Natural killer cell (primary cell): ENCODE measurements at regions not wholly inside any gene's neighbourhood (a gene's known extent, or its start where the extent isn't known, plus 50 kb on each side); places are given as distances from the start of the nearest gene placed in this dataset.

Experiments used
- ATAC-seq, 3 donors: fragments of 150-1000 bp in 2 of 3; fragments of 200-7000 bp in 1 of 3; cut with Tn5 transposase; 1 replicate in 1 of 3; 2 replicates in 2 of 3; pipeline ENCODE4 v1.10.0; 2021; ENCODE audit warnings: mild to moderate bottlenecking in 2 of 3, moderate library complexity in 2 of 3
- DNase-seq, 2 donors: peaks; one replicate each; pipeline versions ENCODE4 v3.0.0 to v3.0.0-alpha.2; 2013 to 2021; ENCODE audit warnings: mixed read lengths in 1 of 2
- H3K27ac ChIP-seq: one replicate; pipeline ENCODE4 v1.5.1; 2013; ENCODE audit warnings: mild to moderate bottlenecking, low read length
- H3K27me3 ChIP-seq: one replicate; pipeline ENCODE4 v1.6.1; 2013; ENCODE audit warnings: low read length; ENCODE audit not compliant: control insufficient read depth, insufficient read depth
- H3K36me3 ChIP-seq: one replicate; pipeline ENCODE4 v1.6.1; 2013; ENCODE audit warnings: low read length; ENCODE audit not compliant: control insufficient read depth, insufficient read depth
- H3K4me1 ChIP-seq: one replicate; pipeline ENCODE4 v1.6.1; 2013; ENCODE audit warnings: low read length; ENCODE audit not compliant: control insufficient read depth, insufficient read depth
- H3K4me3 ChIP-seq: one replicate; pipeline ENCODE4 v1.5.1; 2013; ENCODE audit warnings: low read length
- H3K9me3 ChIP-seq: one replicate; pipeline ENCODE4 v1.6.1; 2013; ENCODE audit warnings: low read length; ENCODE audit not compliant: control insufficient read depth, insufficient read depth
- H3K27ac Mint-ChIP-seq, 2 donors: one replicate each; pipeline ENCODE4 v1.8.0; 2022; ENCODE audit warnings: mild to moderate bottlenecking in 2 of 2, mixed read lengths in 2 of 2, moderate library complexity in 1 of 2
- H3K27me3 Mint-ChIP-seq, 2 donors: one replicate each; pipeline ENCODE4 v1.8.0; 2022; ENCODE audit warnings: low read depth in 2 of 2, mixed read lengths in 2 of 2
- H3K36me3 Mint-ChIP-seq: one replicate; pipeline ENCODE4 v1.8.0; 2022; ENCODE audit warnings: mixed read lengths
- H3K4me1 Mint-ChIP-seq, 2 donors: one replicate each; pipeline ENCODE4 v1.8.0; 2022; ENCODE audit warnings: mixed read lengths in 2 of 2
- H3K4me3 Mint-ChIP-seq: one replicate; pipeline ENCODE4 v1.8.0; 2022; ENCODE audit warnings: mild to moderate bottlenecking, moderate library complexity, mixed read lengths
- H3K9me3 Mint-ChIP-seq, 2 donors: one replicate each; pipeline ENCODE4 v1.8.0; 2022; ENCODE audit warnings: mixed read lengths in 2 of 2
- CTCF ChIP-seq: fragments of 200-600 bp; IDR thresholded peaks from one replicate; pipeline ENCODE4 v1.8.0; 2022; ENCODE audit warnings: antibody characterized with exemption
- WGBS: methylation state at CpG from one replicate; pipeline ENCODE4 v1.1.7; 2013; ENCODE audit warnings: missing lambda C conversion rate; ENCODE audit not compliant: insufficient coverage; 5-methylcytosine and 5-hydroxymethylcytosine counted together
- intact Hi-C: fragments of 100-400 bp; cut with micrococcal nuclease; formaldehyde crosslinking; loops from one replicate; pipeline ENCODE4 v1.14.2; 2022

GRCh38 chr1:213686983-213687382 is 300.8 kb upstream of the PROX1 start:
- ATAC-seq (no peak), DNase-seq (no peak)
- intact Hi-C loops, result no loop called here
- Histone ChIP-seq H3K27ac (no peak overlapping the region), H3K27me3 (no peaks in the 10 kb centered on the region), H3K4me1 (no peaks in the 10 kb centered on the region), H3K4me3 (no peak overlapping the region), H3K9me3 (peaks cover 3% of the 10 kb centered on the region), H3K36me3 (no peaks in the 10 kb centered on the region)
- H3K27ac Mint-ChIP-seq, result no peak overlapping the region
- no peaks in the 10 kb centered on the region for H3K4me1 Mint-ChIP-seq
- peaks cover 0 to 7% of the 10 kb centered on the region in 2 donors for H3K27me3 Mint-ChIP-seq
- 87% methylated on average over 2 of the region's 3 CpGs for WGBS
- no peak overlapping the region for H3K4me3 Mint-ChIP-seq
- TF ChIP-seq CTCF, result no peak
- peaks cover 0 to 4% of the 10 kb centered on the region in 2 donors for H3K9me3 Mint-ChIP-seq
- H3K36me3 Mint-ChIP-seq, result no peaks in the 10 kb centered on the region

- Mint-ChIP-seq H3K27me3 (peaks cover 0 to 4% of the 10 kb centered on the region in 2 donors), H3K36me3 (no peaks in the 10 kb centered on the region), H3K4me3 (no peak overlapping the region), H3K9me3 (peaks cover 0 to 2% of the 10 kb centered on the region in 2 donors), H3K4me1 (no peaks in the 10 kb centered on the region), H3K27ac (no peak overlapping the region)
- no peak for ATAC-seq
- Histone ChIP-seq H3K27me3 (no peaks in the 10 kb centered on the region), H3K27ac (no peak overlapping the region), H3K36me3 (no peaks in the 10 kb centered on the region), H3K4me1 (no peaks in the 10 kb centered on the region), H3K4me3 (no peak overlapping the region), H3K9me3 (peaks cover 3% of the 10 kb centered on the region)
- no peak for DNase-seq
- WGBS, result 42% methylated on average over 5 of the region's 7 CpGs
- intact Hi-C loops, result no loop called here
- no peak for TF ChIP-seq CTCF
Measured at GRCh38 chr1:213687832-213688231, 299.9 kb upstream of the PROX1 start.

GRCh38 chr1:213688655-213689054 is 299.1 kb upstream of the PROX1 start:
- no peaks in the 10 kb centered on the region for H3K36me3 Mint-ChIP-seq
- WGBS, result 83% methylated on average over 1 of the region's 2 CpGs
- H3K27ac Mint-ChIP-seq, result no peak overlapping the region
- H3K36me3 ChIP-seq, result no peaks in the 10 kb centered on the region
- H3K9me3 ChIP-seq, result no peaks in the 10 kb centered on the region
- no peaks in the 10 kb centered on the region for H3K4me1 Mint-ChIP-seq
- peaks cover 0 to 4% of the 10 kb centered on the region in 2 donors for H3K27me3 Mint-ChIP-seq
- peaks cover 0 to 2% of the 10 kb centered on the region in 2 donors for H3K9me3 Mint-ChIP-seq
- H3K27me3 ChIP-seq, result no peaks in the 10 kb centered on the region
- ATAC-seq (no peak), DNase-seq (no peak)
- H3K4me3 ChIP-seq, result no peak overlapping the region
- H3K27ac ChIP-seq, result no peak overlapping the region
- no peak overlapping the region for H3K4me3 Mint-ChIP-seq
- TF ChIP-seq CTCF, result no peak
- no peaks in the 10 kb centered on the region for H3K4me1 ChIP-seq
- intact Hi-C loops, result no loop called here

DNA sequence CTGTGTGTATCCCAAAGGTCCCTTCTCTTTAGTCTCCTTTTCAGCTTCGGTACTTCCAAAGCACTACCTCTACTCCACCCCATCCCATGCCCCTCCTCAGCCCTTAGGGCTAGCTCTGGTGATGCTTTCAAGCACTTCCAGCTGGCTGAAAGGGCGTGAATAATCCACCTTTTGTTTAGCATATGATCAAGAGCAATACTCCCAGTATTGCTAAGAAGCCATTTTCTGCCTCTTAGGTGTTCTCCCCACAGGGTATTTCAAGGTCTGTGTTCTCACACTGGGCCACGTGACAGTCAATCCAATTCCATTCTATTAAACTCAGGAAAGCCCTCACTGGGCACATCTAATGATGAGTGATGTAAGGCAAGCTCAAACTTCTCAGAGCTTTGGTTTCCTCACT is 298.5 kb upstream of the PROX1 start:
- no peak for DNase-seq
- no peak for TF ChIP-seq CTCF
- no peak for ATAC-seq
- peaks cover 0 to 4% of the 10 kb centered on the region in 2 donors for H3K27me3 Mint-ChIP-seq
- peaks cover 0 to 2% of the 10 kb centered on the region in 2 donors for H3K9me3 Mint-ChIP-seq
- no peak overlapping the region for H3K4me3 ChIP-seq
- H3K27ac Mint-ChIP-seq, result no peak overlapping the region
- no peaks in the 10 kb centered on the region for H3K4me1 ChIP-seq
- H3K27me3 ChIP-seq, result no peaks in the 10 kb centered on the region
- no peak overlapping the region for H3K27ac ChIP-seq
- no peak overlapping the region for H3K4me3 Mint-ChIP-seq
- no peaks in the 10 kb centered on the region for H3K9me3 ChIP-seq
- 68% methylated on average over 2 of the region's 3 CpGs for WGBS
- no peaks in the 10 kb centered on the region for H3K36me3 Mint-ChIP-seq
- H3K36me3 ChIP-seq, result no peaks in the 10 kb centered on the region
- intact Hi-C loops, result no loop called here
- no peaks in the 10 kb centered on the region for H3K4me1 Mint-ChIP-seq
